VCaP (cell line): ENCODE measurements at regions not wholly inside any gene's neighbourhood (a gene's known extent, or its start where the extent isn't known, plus 50 kb on each side); places are given as distances from the start of the nearest gene placed in this dataset.

Experiments
- H3K27ac ChIP-seq: fragments of 450-650 bp; 2 replicates; pipeline ENCODE4 v1.5.1; 2017
- CTCF ChIP-seq: fragments of 450-650 bp; conservative IDR thresholded peaks from 2 replicates; pipeline ENCODE4 v1.5.1; 2017; ENCODE audit warnings: mild to moderate bottlenecking, moderate library complexity

GRCh38 chr2:71784734-71785511 lies 331.6 kb downstream of the DYSF start:
- H3K27ac ChIP-seq = no peak overlapping the region
- no peak for TF ChIP-seq CTCF

GRCh38 chr2:71783815-71784214 lies 330.5 kb downstream of the DYSF start:
- no peak overlapping the region for H3K27ac ChIP-seq
- no peak for TF ChIP-seq CTCF

- H3K27ac ChIP-seq = no peak overlapping the region
- no peak for TF ChIP-seq CTCF
Observed at GRCh38 chr2:71783215-71783614, 329.9 kb downstream of the DYSF start.

- no peak overlapping the region for H3K27ac ChIP-seq
- TF ChIP-seq CTCF = no peak
Observed at GRCh38 chr2:71782323-71782722, 329.0 kb downstream of the DYSF start.

- no peak overlapping the region for H3K27ac ChIP-seq
- no peak for TF ChIP-seq CTCF
Observed at GRCh38 chr2:71781695-71782228, 328.4 kb downstream of the DYSF start.

- H3K27ac ChIP-seq = no peak overlapping the region
- no peak for TF ChIP-seq CTCF
Observed at GRCh38 chr2:71780162-71780561, 326.8 kb downstream of the DYSF start.

- TF ChIP-seq CTCF = no peak
- no peak overlapping the region for H3K27ac ChIP-seq
Observed at GRCh38 chr2:71779774-71780105, 326.4 kb downstream of the DYSF start.
